ENCODE measurements at regions not wholly inside any gene's neighbourhood (a gene's known extent, or its start where the extent isn't known, plus 50 kb on each side); places are given as distances from the start of the nearest gene placed in this dataset.

DNA sequence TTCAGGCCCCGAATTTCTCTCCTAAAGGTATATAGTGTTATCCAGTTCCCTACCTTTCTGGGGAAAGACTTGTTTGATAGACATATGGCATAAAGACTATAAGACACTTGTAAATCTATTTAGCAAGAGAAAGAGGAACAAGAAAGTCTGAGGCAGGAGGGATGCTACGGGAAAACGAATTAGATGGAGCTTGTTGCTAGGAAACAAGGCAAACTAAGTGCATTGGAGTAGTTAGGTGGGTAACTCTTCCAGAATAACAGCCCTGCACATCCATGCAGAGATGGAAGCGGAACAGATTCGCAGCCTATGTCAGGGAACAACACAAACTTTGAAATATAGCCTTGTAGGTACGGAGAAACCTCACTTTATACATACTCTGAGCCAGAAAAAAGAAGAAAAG lies 810.3 kb upstream of the CRIM1 start:
- Histone ChIP-seq H3K27ac (ENCODE audit: low read length) (no peak overlapping the region), H3K9me3 (ENCODE audit: control insufficient read depth, insufficient read depth, low read length) (no peaks in the 10 kb centered on the region), H3K4me1 (ENCODE audit: control insufficient read depth, insufficient read depth, low read length) (no peaks in the 10 kb centered on the region), H3K36me3 (ENCODE audit: control insufficient read depth, insufficient read depth, low read length) (no peaks in the 10 kb centered on the region), H3K4me3 (ENCODE audit: low read length) (no peak overlapping the region), H3K27me3 (ENCODE audit: control insufficient read depth, insufficient read depth, low read length) (no peaks in the 10 kb centered on the region)
- DNase-seq (ENCODE audit: low read depth, low spot score) = no peak
- no CpG with 5 or more reads among the region's 6 CpGs for WGBS (ENCODE audit: insufficient coverage, insufficient read length)

DNA sequence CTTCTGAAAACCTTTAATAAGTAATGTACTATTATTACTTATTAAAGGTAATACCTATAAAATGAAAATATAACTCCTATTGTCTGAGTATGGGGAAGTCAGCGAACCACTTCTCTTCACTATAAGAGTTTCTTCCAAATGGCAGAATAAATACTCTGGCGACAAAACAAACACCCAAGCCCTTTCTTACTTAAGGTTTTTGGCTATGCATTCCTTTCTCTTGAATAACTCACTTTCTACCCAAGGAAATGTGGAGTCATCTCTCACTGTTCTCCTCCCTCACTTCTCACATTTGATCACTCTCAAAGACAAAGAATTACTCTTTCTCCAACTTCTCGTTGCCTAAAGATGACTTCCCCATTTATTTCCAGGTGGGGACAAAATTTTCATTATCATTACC lies 816.8 kb upstream of the CRIM1 start:
- no peaks in the 10 kb centered on the region for H3K36me3 ChIP-seq (ENCODE audit: control insufficient read depth, insufficient read depth, low read length)
- no peak overlapping the region for H3K27ac ChIP-seq (ENCODE audit: low read length)
- H3K4me1 ChIP-seq (ENCODE audit: control insufficient read depth, insufficient read depth, low read length) = no peaks in the 10 kb centered on the region
- no peak for DNase-seq (ENCODE audit: low read depth, low spot score)
- H3K4me3 ChIP-seq (ENCODE audit: low read length) = no peak overlapping the region
- no CpG with 5 or more reads among the region's 3 CpGs for WGBS (ENCODE audit: insufficient coverage, insufficient read length)
- H3K9me3 ChIP-seq (ENCODE audit: control insufficient read depth, insufficient read depth, low read length) = no peaks in the 10 kb centered on the region
- no peaks in the 10 kb centered on the region for H3K27me3 ChIP-seq (ENCODE audit: control insufficient read depth, insufficient read depth, low read length)

DNA sequence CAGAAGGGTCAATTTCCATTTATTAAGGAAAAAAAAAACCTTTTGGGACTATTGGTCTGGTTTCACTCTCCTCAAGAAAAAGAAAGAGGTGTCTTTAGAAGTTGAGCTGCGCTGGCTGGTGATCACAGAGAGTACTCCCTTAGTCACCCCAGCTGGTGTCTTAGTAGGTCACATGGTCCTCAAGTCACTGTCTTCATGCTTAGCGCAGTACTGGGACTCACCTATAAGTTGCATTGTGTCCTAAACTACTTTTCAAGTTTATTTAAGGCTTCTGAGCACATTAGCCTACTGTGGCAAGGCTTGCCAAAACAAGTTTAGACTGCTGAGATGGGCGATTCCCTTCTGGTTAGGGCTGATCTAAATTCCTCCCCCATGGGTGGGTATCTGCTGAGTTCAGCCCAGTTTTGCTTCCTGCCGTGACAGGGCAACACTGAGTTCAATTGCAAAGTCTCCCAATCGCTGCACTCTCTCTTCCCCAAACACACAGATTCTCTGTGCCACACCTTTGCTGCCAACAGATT lies 824.9 kb upstream of the CRIM1 start:
- Histone ChIP-seq H3K4me3 (ENCODE audit: low read length) (no peak overlapping the region), H3K4me1 (ENCODE audit: control insufficient read depth, insufficient read depth, low read length) (no peaks in the 10 kb centered on the region), H3K27me3 (ENCODE audit: control insufficient read depth, insufficient read depth, low read length) (no peaks in the 10 kb centered on the region), H3K27ac (ENCODE audit: low read length) (no peak overlapping the region), H3K36me3 (ENCODE audit: control insufficient read depth, insufficient read depth, low read length) (no peaks in the 10 kb centered on the region), H3K9me3 (ENCODE audit: control insufficient read depth, insufficient read depth, low read length) (no peaks in the 10 kb centered on the region)
- no peak for DNase-seq (ENCODE audit: low read depth, low spot score)
- no CpG with 5 or more reads among the region's 5 CpGs for WGBS (ENCODE audit: insufficient coverage, insufficient read length)

DNA sequence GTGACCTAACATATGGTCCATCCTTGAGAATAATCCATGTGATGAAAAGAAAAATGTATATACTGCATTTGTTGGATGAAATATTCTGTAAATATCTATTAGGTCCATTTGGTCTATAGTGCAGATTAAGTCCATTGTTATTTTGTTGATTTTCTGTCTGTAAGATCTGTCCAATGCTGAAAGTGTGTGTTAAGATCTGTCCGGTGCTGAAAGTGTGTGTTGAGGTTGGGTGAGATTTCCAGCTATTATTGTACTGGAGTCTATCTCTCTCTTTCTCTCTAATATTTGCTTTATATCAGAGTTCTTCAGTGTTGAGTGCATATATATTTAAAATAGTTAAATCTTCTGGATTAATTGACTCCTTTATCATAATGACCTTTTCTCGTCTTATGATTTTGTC lies 828.8 kb upstream of the CRIM1 start:
- Histone ChIP-seq H3K4me1 (ENCODE audit: control insufficient read depth, insufficient read depth, low read length) (peaks cover 2% of the 10 kb centered on the region; the same call in 1 of the 2 replicates), H3K27ac (ENCODE audit: low read length) (no peak overlapping the region), H3K9me3 (ENCODE audit: control insufficient read depth, insufficient read depth, low read length) (no peaks in the 10 kb centered on the region), H3K4me3 (ENCODE audit: low read length) (no peak overlapping the region), H3K36me3 (ENCODE audit: control insufficient read depth, insufficient read depth, low read length) (no peaks in the 10 kb centered on the region), H3K27me3 (ENCODE audit: control insufficient read depth, insufficient read depth, low read length) (no peaks in the 10 kb centered on the region)
- no peak for DNase-seq (ENCODE audit: low read depth, low spot score)
- WGBS (ENCODE audit: insufficient coverage, insufficient read length) = no CpG with 5 or more reads among the region's 2 CpGs

DNA sequence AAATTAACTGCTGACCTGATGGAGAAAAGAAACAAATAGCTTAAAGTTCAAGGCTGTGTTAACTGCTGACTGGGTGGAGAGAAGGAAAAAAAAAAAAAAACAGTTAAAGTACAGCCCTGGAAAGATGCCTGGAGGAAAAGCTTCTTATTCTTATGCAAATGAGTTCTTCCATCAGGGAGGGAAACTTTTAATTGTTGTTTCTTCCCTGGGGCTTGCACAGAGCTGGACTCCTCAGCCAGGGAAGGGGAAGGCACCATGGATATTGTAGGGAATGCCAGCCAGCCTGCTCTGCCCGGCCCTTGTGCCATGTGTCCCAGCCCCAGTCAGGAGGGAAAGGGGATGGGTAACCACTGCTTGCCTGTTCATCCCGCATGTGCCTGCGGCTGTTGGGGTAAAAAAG lies 833.1 kb upstream of the CRIM1 start:
- H3K4me1 ChIP-seq (ENCODE audit: control insufficient read depth, insufficient read depth, low read length) = peaks cover 2% of the 10 kb centered on the region; the same call in 1 of the 2 replicates
- no CpG with 5 or more reads among the region's 3 CpGs for WGBS (ENCODE audit: insufficient coverage, insufficient read length)
- H3K9me3 ChIP-seq (ENCODE audit: control insufficient read depth, insufficient read depth, low read length) = no peaks in the 10 kb centered on the region; the same call in 1 of the 2 replicates
- no peaks in the 10 kb centered on the region; the same call in 1 of the 2 replicates for H3K36me3 ChIP-seq (ENCODE audit: control insufficient read depth, insufficient read depth, low read length)
- no peaks in the 10 kb centered on the region for H3K27me3 ChIP-seq (ENCODE audit: control insufficient read depth, insufficient read depth, low read length)
- H3K4me3 ChIP-seq (ENCODE audit: low read length) = no peak overlapping the region
- no peak for DNase-seq (ENCODE audit: low read depth, low spot score)
- H3K27ac ChIP-seq (ENCODE audit: low read length) = no peak overlapping the region

DNA sequence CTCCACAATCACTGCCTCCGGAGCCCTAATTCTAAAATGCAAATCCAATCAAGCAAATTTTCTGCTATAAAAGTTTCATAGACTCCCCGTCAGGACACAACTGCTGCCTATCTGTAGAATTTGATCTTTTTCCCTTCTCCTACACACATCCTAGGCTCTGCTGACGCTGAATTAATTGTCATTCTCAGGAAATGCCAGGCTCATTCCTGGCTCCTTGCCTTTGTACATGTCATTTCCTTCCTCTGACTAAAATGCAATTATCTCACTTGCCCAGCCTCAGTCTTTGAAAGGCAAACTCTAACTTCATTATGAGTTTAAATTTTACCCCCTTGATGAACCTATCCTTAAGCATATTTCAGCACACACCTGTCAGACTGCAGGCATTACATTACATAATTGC lies 844.9 kb upstream of the CRIM1 start:
- H3K27ac ChIP-seq (ENCODE audit: low read length) = no peak overlapping the region
- no peaks in the 10 kb centered on the region for H3K9me3 ChIP-seq (ENCODE audit: control insufficient read depth, insufficient read depth, low read length)
- no peak for DNase-seq (ENCODE audit: low read depth, low spot score)
- H3K4me3 ChIP-seq (ENCODE audit: low read length) = no peak overlapping the region
- WGBS (ENCODE audit: insufficient coverage, insufficient read length) = no CpG with 5 or more reads among the region's 3 CpGs
- H3K4me1 ChIP-seq (ENCODE audit: control insufficient read depth, insufficient read depth, low read length) = no peaks in the 10 kb centered on the region
- H3K27me3 ChIP-seq (ENCODE audit: control insufficient read depth, insufficient read depth, low read length) = no peaks in the 10 kb centered on the region
- H3K36me3 ChIP-seq (ENCODE audit: control insufficient read depth, insufficient read depth, low read length) = no peaks in the 10 kb centered on the region

DNA sequence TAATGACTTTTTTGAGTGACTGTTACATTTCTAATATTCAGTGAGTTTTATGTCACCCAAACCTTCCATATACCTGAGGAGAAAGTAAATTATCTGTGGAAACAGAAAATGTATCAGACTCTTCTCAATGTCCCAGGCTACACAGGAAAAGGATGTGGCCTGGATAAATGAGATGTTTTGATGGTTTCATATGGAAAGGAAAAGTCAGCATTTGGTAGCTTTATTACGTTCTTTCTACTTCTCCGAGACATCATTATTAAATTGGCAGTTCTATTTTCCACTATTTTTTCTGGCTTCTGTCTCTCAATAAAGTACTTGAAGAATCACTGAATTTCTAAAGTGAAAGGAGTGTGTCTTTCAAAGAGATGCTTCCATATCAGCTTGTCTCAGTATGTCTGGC lies 847.0 kb upstream of the CRIM1 start:
- WGBS (ENCODE audit: insufficient coverage, insufficient read length) = no CpG with 5 or more reads among the region's 2 CpGs
- no peak for DNase-seq (ENCODE audit: low read depth, low spot score)
- no peaks in the 10 kb centered on the region for H3K9me3 ChIP-seq (ENCODE audit: control insufficient read depth, insufficient read depth, low read length)
- no peak overlapping the region for H3K4me3 ChIP-seq (ENCODE audit: low read length)
- no peaks in the 10 kb centered on the region for H3K4me1 ChIP-seq (ENCODE audit: control insufficient read depth, insufficient read depth, low read length)
- no peaks in the 10 kb centered on the region for H3K27me3 ChIP-seq (ENCODE audit: control insufficient read depth, insufficient read depth, low read length)
- no peaks in the 10 kb centered on the region for H3K36me3 ChIP-seq (ENCODE audit: control insufficient read depth, insufficient read depth, low read length)
- no peak overlapping the region for H3K27ac ChIP-seq (ENCODE audit: low read length)

DNA sequence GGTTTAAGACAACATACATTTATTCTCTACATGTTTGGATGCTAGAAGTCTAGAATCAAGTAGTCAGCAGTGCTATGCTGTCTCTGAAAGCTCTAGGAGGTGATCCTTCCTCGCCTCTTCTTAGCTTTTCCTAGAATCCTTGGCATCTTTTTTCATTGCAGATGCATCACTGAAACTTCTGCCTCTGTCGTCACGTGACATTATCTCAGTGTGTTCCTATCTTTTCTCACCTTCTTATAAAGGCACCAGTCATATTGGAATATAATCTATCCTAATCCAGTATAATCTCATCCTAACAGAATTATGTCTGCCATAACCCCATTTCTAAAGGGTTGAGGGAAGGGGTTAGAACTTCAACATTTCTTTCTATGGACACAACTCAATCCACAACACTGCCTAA lies 851.2 kb upstream of the CRIM1 start:
- no peak overlapping the region for H3K27ac ChIP-seq (ENCODE audit: low read length)
- no CpG with 5 or more reads among the region's 3 CpGs for WGBS (ENCODE audit: insufficient coverage, insufficient read length)
- DNase-seq (ENCODE audit: low read depth, low spot score) = no peak

DNA sequence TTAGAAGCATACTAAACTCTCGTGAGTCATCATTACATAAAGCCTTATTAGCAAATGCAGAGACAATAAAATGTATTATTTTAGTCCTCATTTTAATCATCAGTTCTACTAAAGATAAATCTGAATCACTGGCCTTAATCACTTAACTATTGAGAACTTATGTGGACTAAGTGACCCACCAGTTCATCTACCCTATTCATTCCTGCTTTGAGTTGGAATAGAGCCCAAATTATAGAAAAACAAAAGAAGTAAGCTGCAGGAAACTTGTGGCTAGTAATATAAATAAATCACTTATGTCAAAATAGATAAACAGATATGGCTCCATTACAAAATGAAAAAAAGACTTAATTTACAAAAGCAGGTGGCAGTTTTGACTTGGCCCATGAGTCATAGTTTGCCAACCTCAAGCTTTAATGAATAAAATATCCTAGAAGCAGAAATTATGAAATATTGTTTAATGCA lies 851.8 kb upstream of the CRIM1 start:
- no peaks in the 10 kb centered on the region for H3K9me3 ChIP-seq (ENCODE audit: control insufficient read depth, insufficient read depth, low read length)
- H3K4me3 ChIP-seq (ENCODE audit: low read length) = no peak overlapping the region
- no CpG with 5 or more reads among the region's 1 CpG for WGBS (ENCODE audit: insufficient coverage, insufficient read length)
- no peaks in the 10 kb centered on the region for H3K36me3 ChIP-seq (ENCODE audit: control insufficient read depth, insufficient read depth, low read length)
- no peak for DNase-seq (ENCODE audit: low read depth, low spot score)
- no peaks in the 10 kb centered on the region for H3K27me3 ChIP-seq (ENCODE audit: control insufficient read depth, insufficient read depth, low read length)
- no peaks in the 10 kb centered on the region for H3K4me1 ChIP-seq (ENCODE audit: control insufficient read depth, insufficient read depth, low read length)
- no peak overlapping the region for H3K27ac ChIP-seq (ENCODE audit: low read length)

More for the DNA sequence above, 851.2 kb upstream of the CRIM1 start:
- Histone ChIP-seq H3K36me3 (ENCODE audit: control insufficient read depth, insufficient read depth, low read length) (no peaks in the 10 kb centered on the region), H3K9me3 (ENCODE audit: control insufficient read depth, insufficient read depth, low read length) (no peaks in the 10 kb centered on the region), H3K27me3 (ENCODE audit: control insufficient read depth, insufficient read depth, low read length) (no peaks in the 10 kb centered on the region), H3K4me1 (ENCODE audit: control insufficient read depth, insufficient read depth, low read length) (no peaks in the 10 kb centered on the region), H3K4me3 (ENCODE audit: low read length) (no peak overlapping the region)

DNA sequence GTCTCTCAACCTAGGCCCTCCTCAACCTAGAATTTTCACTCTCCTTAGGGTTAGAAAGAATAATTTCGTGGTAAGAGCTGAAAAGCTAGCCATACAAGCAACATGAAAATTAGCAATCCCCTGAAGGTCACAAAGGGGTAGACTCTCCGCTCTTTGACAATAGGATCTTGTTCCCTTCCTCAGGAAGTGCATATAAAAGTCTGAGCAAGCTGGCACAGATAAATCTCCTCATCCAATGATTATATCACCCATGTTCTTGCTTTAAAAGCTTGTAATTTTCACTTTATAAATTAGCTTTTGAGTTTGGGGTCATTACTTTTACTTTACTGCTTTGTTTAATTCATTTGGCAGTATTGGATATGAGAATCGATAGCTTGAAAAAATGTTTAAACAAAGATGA lies 852.3 kb upstream of the CRIM1 start:
- Histone ChIP-seq H3K4me3 (ENCODE audit: low read length) (no peak overlapping the region), H3K36me3 (ENCODE audit: control insufficient read depth, insufficient read depth, low read length) (no peaks in the 10 kb centered on the region), H3K27me3 (ENCODE audit: control insufficient read depth, insufficient read depth, low read length) (no peaks in the 10 kb centered on the region), H3K27ac (ENCODE audit: low read length) (no peak overlapping the region), H3K9me3 (ENCODE audit: control insufficient read depth, insufficient read depth, low read length) (no peaks in the 10 kb centered on the region), H3K4me1 (ENCODE audit: control insufficient read depth, insufficient read depth, low read length) (no peaks in the 10 kb centered on the region)
- no CpG with 5 or more reads among the region's 3 CpGs for WGBS (ENCODE audit: insufficient coverage, insufficient read length)
- DNase-seq (ENCODE audit: low read depth, low spot score) = no peak

DNA sequence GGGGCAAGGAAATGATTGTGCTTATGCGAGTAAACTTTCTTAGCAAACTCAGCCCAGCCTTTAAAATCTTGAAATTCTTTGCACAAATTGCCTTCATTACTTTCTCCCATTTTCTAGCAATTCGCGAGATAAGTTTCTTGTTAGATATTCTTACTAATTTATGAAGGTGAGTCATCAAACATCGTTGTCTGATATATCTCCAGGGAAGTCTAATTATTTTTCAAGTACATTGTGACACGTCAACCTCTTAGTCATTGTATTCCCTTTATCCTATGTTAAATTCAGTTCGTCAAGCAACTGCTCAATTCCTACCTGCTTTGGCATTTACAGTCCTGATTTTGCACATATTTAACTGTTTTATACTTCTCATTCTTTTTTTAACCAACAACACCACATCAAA lies 854.5 kb upstream of the CRIM1 start:
- Histone ChIP-seq H3K4me3 (ENCODE audit: low read length) (no peak overlapping the region), H3K4me1 (ENCODE audit: control insufficient read depth, insufficient read depth, low read length) (no peaks in the 10 kb centered on the region), H3K36me3 (ENCODE audit: control insufficient read depth, insufficient read depth, low read length) (no peaks in the 10 kb centered on the region), H3K27ac (ENCODE audit: low read length) (no peak overlapping the region), H3K9me3 (ENCODE audit: control insufficient read depth, insufficient read depth, low read length) (no peaks in the 10 kb centered on the region), H3K27me3 (ENCODE audit: control insufficient read depth, insufficient read depth, low read length) (no peaks in the 10 kb centered on the region)
- no peak for DNase-seq (ENCODE audit: low read depth, low spot score)
- no CpG with 5 or more reads among the region's 6 CpGs for WGBS (ENCODE audit: insufficient coverage, insufficient read length)

Data from iPS DF 6.9 (cell line).